Trophoblast cell (in vitro differentiated cells and primary cell): ENCODE measurements at regions not wholly inside any gene's neighbourhood (a gene's known extent, or its start where the extent isn't known, plus 50 kb on each side); places are given as distances from the start of the nearest gene placed in this dataset.

Source experiments
- DNase-seq, 2 donors: peaks; one replicate each; pipeline ENCODE4 v3.0.0-alpha.2; 2016
- H2AFZ ChIP-seq: 2 replicates; pipeline ENCODE4 v1.6.1; 2013; ENCODE audit warnings: low read length, moderate library complexity, mild to moderate bottlenecking; ENCODE audit not compliant: insufficient read depth, poor library complexity
- H2AK5ac ChIP-seq: 2 replicates; pipeline ENCODE4 v1.6.1; 2013; ENCODE audit warnings: mild to moderate bottlenecking, low read length
- H2BK120ac ChIP-seq: 2 replicates; pipeline ENCODE4 v1.6.1; 2013; ENCODE audit warnings: low read length, mild to moderate bottlenecking, moderate library complexity; ENCODE audit not compliant: insufficient read depth, poor library complexity
- H2BK12ac ChIP-seq: 2 replicates; pipeline ENCODE4 v1.6.1; 2013; ENCODE audit warnings: mild to moderate bottlenecking, low read length, moderate library complexity
- H2BK5ac ChIP-seq: 2 replicates; pipeline ENCODE4 v1.6.1; 2013; ENCODE audit warnings: low read length, low read depth, moderate library complexity, mild to moderate bottlenecking; ENCODE audit not compliant: poor library complexity
- H3K14ac ChIP-seq: 2 replicates; pipeline ENCODE4 v1.6.1; 2013; ENCODE audit warnings: mild to moderate bottlenecking, low read length
- H3K18ac ChIP-seq: 2 replicates; pipeline ENCODE4 v1.6.1; 2013; ENCODE audit warnings: mild to moderate bottlenecking, low read length
- H3K23ac ChIP-seq: 2 replicates; pipeline ENCODE4 v1.6.1; 2013; ENCODE audit warnings: low read length
- H3K27ac ChIP-seq: 2 replicates; pipeline ENCODE4 v1.5.1; 2013; ENCODE audit warnings: low read depth, mild to moderate bottlenecking, inconsistent platforms, low read length, moderate library complexity
- H3K27me3 ChIP-seq: 2 replicates; pipeline ENCODE4 v1.6.1; 2013; ENCODE audit warnings: inconsistent platforms, mild to moderate bottlenecking, low read length, moderate library complexity; ENCODE audit not compliant: insufficient read depth
- H3K36me3 ChIP-seq, 2 experiments: 1 replicate in 1 of 2; 2 replicates in 1 of 2; pipeline ENCODE4 v1.6.1; 2013; ENCODE audit warnings: low read length in 2 of 2, mild to moderate bottlenecking in 2 of 2, moderate library complexity in 1 of 2; ENCODE audit not compliant: insufficient read depth in 2 of 2, control insufficient read depth in 1 of 2
- H3K4ac ChIP-seq: 2 replicates; pipeline ENCODE4 v1.6.1; 2013; ENCODE audit warnings: low read depth, mild to moderate bottlenecking, low read length, moderate library complexity
- H3K4me1 ChIP-seq, 2 experiments: 1 replicate in 1 of 2; 2 replicates in 1 of 2; pipeline ENCODE4 v1.6.1; 2013; ENCODE audit warnings: low read length in 2 of 2, mild to moderate bottlenecking in 2 of 2, moderate library complexity in 1 of 2; ENCODE audit not compliant: insufficient read depth in 2 of 2, control insufficient read depth in 1 of 2
- H3K4me2 ChIP-seq: 2 replicates; pipeline ENCODE4 v1.6.1; 2013; ENCODE audit warnings: inconsistent platforms, mild to moderate bottlenecking, low read length, moderate library complexity
- H3K4me3 ChIP-seq: 2 replicates; pipeline ENCODE4 v1.5.1; 2013; ENCODE audit warnings: mild to moderate bottlenecking, low read depth, low read length, inconsistent platforms
- H3K79me1 ChIP-seq: one replicate; pipeline ENCODE4 v1.6.1; 2013; ENCODE audit warnings: low read length
- H3K79me2 ChIP-seq: 2 replicates; pipeline ENCODE4 v1.6.1; 2013; ENCODE audit warnings: low read length, mild to moderate bottlenecking; ENCODE audit not compliant: control insufficient read depth, insufficient read depth, poor library complexity
- H3K9ac ChIP-seq: 2 replicates; pipeline ENCODE4 v1.6.1; 2013; ENCODE audit warnings: mild to moderate bottlenecking, low read length
- H3K9me3 ChIP-seq: 2 replicates; pipeline ENCODE4 v1.6.1; 2013; ENCODE audit warnings: low read depth, mild to moderate bottlenecking, control low read depth, inconsistent platforms, low read length; ENCODE audit not compliant: insufficient read depth
- H4K12ac ChIP-seq: 2 replicates; pipeline ENCODE4 v1.6.1; 2013; ENCODE audit warnings: low read depth, mild to moderate bottlenecking, low read length, moderate library complexity
- H4K8ac ChIP-seq: 2 replicates; pipeline ENCODE4 v1.6.1; 2013; ENCODE audit warnings: low read depth, mild to moderate bottlenecking, low read length, moderate library complexity
- H4K91ac ChIP-seq: one replicate; pipeline ENCODE4 v1.6.1; 2013; ENCODE audit warnings: low read depth, mild to moderate bottlenecking, low read length, moderate library complexity
- WGBS: extraction: QIAGEN DNeasy Blood & Tissue Kit; methylation state at CpG from one replicate; pipeline ENCODE4 v1.1.7; 2013; ENCODE audit warnings: missing lambda C conversion rate; ENCODE audit not compliant: insufficient read length, insufficient coverage; ENCODE audit errors: extremely low coverage; 5-methylcytosine and 5-hydroxymethylcytosine counted together

DNA sequence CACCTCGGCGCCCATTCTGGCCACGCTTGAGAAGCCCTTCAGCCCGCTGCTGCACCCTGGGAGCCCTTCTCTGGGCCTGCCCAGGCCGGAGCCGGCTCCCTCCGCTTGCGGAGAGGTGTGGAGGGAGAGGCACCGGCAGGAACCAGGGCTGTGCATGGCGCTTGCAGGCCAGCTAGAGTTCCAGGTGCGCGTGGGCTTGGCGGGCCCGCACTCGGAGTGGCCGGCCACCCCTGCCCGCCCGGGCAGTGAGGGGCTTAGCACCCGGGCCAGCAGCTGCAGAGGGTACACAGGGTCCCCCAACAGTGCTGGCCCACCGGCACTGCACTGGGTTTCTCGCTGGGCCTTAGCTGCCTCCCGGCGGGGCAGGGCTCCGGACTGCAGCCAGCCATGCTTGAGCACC is 72.3 kb upstream of the SYK start:
- Histone ChIP-seq H2BK5ac (no peak overlapping the region), H4K12ac (no peak overlapping the region), H3K79me1 (no peaks in the 10 kb centered on the region), H2AK5ac (no peak overlapping the region), H3K23ac (no peak overlapping the region), H3K79me2 (no peaks in the 10 kb centered on the region), H2BK12ac (no peak overlapping the region), H3K4me2 (no peak overlapping the region), H3K9ac (no peak overlapping the region), H3K4ac (no peak overlapping the region), H3K27ac (no peak overlapping the region), H3K4me3 (no peak overlapping the region), H3K4me1 (no peaks in the 10 kb centered on the region), H3K9me3 (peaks cover 2% of the 10 kb centered on the region), H3K14ac (no peak overlapping the region), H4K8ac (no peak overlapping the region), H3K27me3 (no peaks in the 10 kb centered on the region), H3K18ac (no peak overlapping the region), H2BK120ac (no peak overlapping the region), H3K36me3 (no peaks in the 10 kb centered on the region), H4K91ac (no peak overlapping the region), H2AFZ (no peak overlapping the region)
- WGBS, result no CpG with 5 or more reads among the region's 24 CpGs
- no peak for DNase-seq

DNA sequence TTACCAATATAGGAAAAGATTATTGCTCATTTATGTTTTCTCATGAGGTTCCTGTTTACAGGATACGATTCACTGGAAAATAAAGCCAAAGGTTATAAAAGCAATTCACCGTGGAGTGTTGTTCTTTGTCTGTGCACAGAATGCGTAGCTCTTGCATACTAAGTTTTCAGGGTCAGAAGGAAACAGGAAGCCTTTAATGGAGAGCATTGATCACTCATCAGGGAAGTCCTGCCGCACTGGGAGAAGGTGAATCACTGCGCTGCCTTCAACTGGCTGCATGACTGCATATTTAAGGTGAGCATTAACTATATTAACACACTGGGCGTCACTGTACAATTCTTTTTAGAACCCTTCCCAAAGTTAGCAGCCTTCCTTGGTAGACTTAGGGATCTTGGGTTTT is 74.1 kb upstream of the SYK start:
- WGBS, result no CpG with 5 or more reads among the region's 6 CpGs
- no peak overlapping the region for H3K27ac ChIP-seq
- no peak overlapping the region for H4K91ac ChIP-seq
- no peak overlapping the region for H3K4me3 ChIP-seq
- H3K9me3 ChIP-seq, result peaks cover 2% of the 10 kb centered on the region
- H3K4me1 ChIP-seq, result no peaks in the 10 kb centered on the region
- no peak for DNase-seq
- H4K8ac ChIP-seq, result no peak overlapping the region
- H3K9ac ChIP-seq, result no peak overlapping the region
- no peaks in the 10 kb centered on the region for H3K36me3 ChIP-seq
- no peak overlapping the region for H2BK12ac ChIP-seq
- no peak overlapping the region for H3K4me2 ChIP-seq
- H2AFZ ChIP-seq, result no peak overlapping the region
- H2BK120ac ChIP-seq, result no peak overlapping the region
- no peak overlapping the region for H2AK5ac ChIP-seq
- no peak overlapping the region for H4K12ac ChIP-seq
- H3K14ac ChIP-seq, result no peak overlapping the region
- H3K79me1 ChIP-seq, result no peaks in the 10 kb centered on the region
- H2BK5ac ChIP-seq, result no peak overlapping the region
- H3K79me2 ChIP-seq, result no peaks in the 10 kb centered on the region
- H3K18ac ChIP-seq, result no peak overlapping the region
- H3K4ac ChIP-seq, result no peak overlapping the region
- no peak overlapping the region for H3K23ac ChIP-seq
- H3K27me3 ChIP-seq, result no peaks in the 10 kb centered on the region

DNA sequence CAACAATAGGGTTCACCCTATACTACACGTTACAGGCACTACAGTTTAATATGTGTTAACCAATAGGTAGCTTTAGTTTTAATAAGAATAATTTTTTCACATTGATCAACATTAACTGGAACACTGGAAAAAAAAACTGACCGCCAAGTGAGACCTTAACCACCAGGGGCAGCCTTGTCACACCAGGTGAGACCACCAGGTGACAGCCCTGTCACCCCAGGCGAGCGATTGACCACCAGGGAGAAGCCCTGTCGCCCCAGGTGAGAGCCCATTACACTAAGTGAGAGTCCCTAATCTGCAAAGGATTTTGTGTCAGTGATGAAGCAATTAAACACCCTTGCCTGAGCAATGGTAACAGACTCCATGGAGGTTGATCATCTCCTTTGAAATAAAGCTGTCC is 75.4 kb upstream of the SYK start:
- Histone ChIP-seq H4K91ac (no peak overlapping the region), H3K4me3 (no peak overlapping the region), H3K79me2 (no peaks in the 10 kb centered on the region), H4K12ac (no peak overlapping the region), H3K9me3 (peaks cover 2% of the 10 kb centered on the region), H3K14ac (no peak overlapping the region), H3K27ac (no peak overlapping the region), H3K4ac (no peak overlapping the region), H2BK120ac (no peak overlapping the region), H3K23ac (no peak overlapping the region), H3K79me1 (no peaks in the 10 kb centered on the region), H2BK12ac (no peak overlapping the region), H3K18ac (no peak overlapping the region), H3K27me3 (no peaks in the 10 kb centered on the region), H3K36me3 (no peaks in the 10 kb centered on the region), H2BK5ac (no peak overlapping the region), H2AK5ac (no peak overlapping the region), H3K4me2 (no peak overlapping the region), H4K8ac (no peak overlapping the region), H3K4me1 (no peaks in the 10 kb centered on the region), H3K9ac (no peak overlapping the region), H2AFZ (no peak overlapping the region)
- WGBS, result no CpG with 5 or more reads among the region's 5 CpGs
- no peak for DNase-seq

DNA sequence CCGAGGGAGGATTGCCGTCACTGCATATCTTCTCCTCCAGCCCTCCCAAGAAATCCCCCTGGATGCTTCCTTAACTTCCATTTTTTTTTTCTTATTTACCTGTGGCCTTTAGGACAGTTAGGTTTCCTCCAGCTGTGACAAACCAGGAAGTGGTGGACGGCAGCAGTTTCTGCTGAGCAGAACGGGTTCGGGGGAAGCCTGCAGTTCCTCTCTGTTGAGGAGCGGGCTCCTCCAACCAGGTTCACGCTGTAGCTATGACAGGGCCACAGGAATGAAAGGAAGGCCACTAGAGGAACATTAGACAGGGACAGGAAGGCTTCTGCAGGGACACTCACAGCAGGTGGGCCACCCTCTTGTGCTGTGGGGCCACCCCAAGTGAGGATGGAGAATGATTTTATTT is 76.7 kb upstream of the SYK start:
- H3K79me1 ChIP-seq, result no peaks in the 10 kb centered on the region
- H3K27ac ChIP-seq, result no peak overlapping the region
- no peak overlapping the region for H3K14ac ChIP-seq
- H3K23ac ChIP-seq, result no peak overlapping the region
- no peaks in the 10 kb centered on the region for H3K36me3 ChIP-seq
- DNase-seq, result no peak
- no peak overlapping the region for H4K91ac ChIP-seq
- H2BK12ac ChIP-seq, result no peak overlapping the region
- H3K27me3 ChIP-seq, result no peaks in the 10 kb centered on the region
- no peak overlapping the region for H4K12ac ChIP-seq
- H3K4me2 ChIP-seq, result no peak overlapping the region
- H3K9ac ChIP-seq, result no peak overlapping the region
- no CpG with 5 or more reads among the region's 7 CpGs for WGBS
- no peak overlapping the region for H2AFZ ChIP-seq
- H3K18ac ChIP-seq, result no peak overlapping the region
- no peak overlapping the region for H3K4me3 ChIP-seq
- H2BK5ac ChIP-seq, result no peak overlapping the region
- no peak overlapping the region for H4K8ac ChIP-seq
- no peak overlapping the region for H3K4ac ChIP-seq
- no peaks in the 10 kb centered on the region for H3K4me1 ChIP-seq
- H3K79me2 ChIP-seq, result no peaks in the 10 kb centered on the region
- no peaks in the 10 kb centered on the region for H3K9me3 ChIP-seq
- no peak overlapping the region for H2AK5ac ChIP-seq
- no peak overlapping the region for H2BK120ac ChIP-seq
